ENCODE measurements at regions not wholly inside any gene's neighbourhood (a gene's known extent, or its start where the extent isn't known, plus 50 kb on each side); places are given as distances from the start of the nearest gene placed in this dataset.

- DNase-seq = no peak
Measured at GRCh38 chr6:170110201-170111140, 180.4 kb downstream of the DLL1 start.

- DNase-seq = no peak
Measured at GRCh38 chr6:170108890-170109587, 181.8 kb downstream of the DLL1 start.

- no peak for DNase-seq
Measured at GRCh38 chr6:170108456-170108855, 182.4 kb downstream of the DLL1 start.

- DNase-seq = no peak
Measured at GRCh38 chr6:170107606-170108222, 183.2 kb downstream of the DLL1 start.

GRCh38 chr6:170106906-170107525 is 183.9 kb downstream of the DLL1 start:
- no peak for DNase-seq

- no peak for DNase-seq
Measured at GRCh38 chr6:170102582-170103481, 188.0 kb downstream of the DLL1 start.

- no peak for DNase-seq
Measured at GRCh38 chr6:170102038-170102437, 188.8 kb downstream of the DLL1 start.

- DNase-seq = no peak
Measured at GRCh38 chr6:170101281-170102035, 189.4 kb downstream of the DLL1 start.

- no peak for DNase-seq
Measured at GRCh38 chr6:170100046-170100445, 190.8 kb downstream of the DLL1 start.

GRCh38 chr6:170099387-170099786 is 191.5 kb downstream of the DLL1 start:
- DNase-seq = no peak

GRCh38 chr6:170098428-170099170 is 192.3 kb downstream of the DLL1 start:
- DNase-seq = no peak

- DNase-seq = no peak
Measured at GRCh38 chr6:170097505-170098427, 193.1 kb downstream of the DLL1 start.

- DNase-seq = no peak
Measured at GRCh38 chr6:170096803-170097504, 193.9 kb downstream of the DLL1 start.

- no peak for DNase-seq
Measured at GRCh38 chr6:170096191-170096802, 194.6 kb downstream of the DLL1 start.

- DNase-seq = no peak
Measured at GRCh38 chr6:170095273-170095981, 195.5 kb downstream of the DLL1 start.

GRCh38 chr6:170094686-170095272 is 196.1 kb downstream of the DLL1 start:
- no peak for DNase-seq
